ENCODE measurements at regions not wholly inside any gene's neighbourhood (a gene's known extent, or its start where the extent isn't known, plus 50 kb on each side); places are given as distances from the start of the nearest gene placed in this dataset.

DNA sequence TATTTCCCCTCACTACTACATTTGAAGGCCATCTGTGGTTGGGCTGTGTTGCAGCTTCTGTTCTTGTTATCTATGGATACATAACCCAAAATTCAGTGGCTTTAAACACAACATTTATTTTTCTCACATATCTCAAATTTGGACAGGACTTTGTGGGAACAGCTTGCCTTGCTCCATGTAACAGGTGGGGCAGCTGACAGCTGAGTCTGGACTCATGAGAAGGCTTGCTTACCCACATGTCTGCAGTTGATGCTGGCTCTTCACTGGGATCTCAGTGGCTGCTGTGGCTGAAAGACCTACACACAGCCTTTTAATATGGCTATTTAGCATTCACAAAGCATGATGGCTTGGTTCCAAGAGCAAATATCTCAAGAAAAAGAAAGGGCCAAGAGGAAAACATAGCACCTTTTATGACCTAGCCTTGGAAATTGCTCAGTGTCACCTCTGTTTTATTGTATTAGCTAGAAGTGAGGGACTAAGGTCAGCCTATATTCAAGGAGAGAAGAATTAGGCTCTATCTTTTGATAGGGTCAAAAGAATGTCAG is 296.8 kb upstream of the ZNF521 start:
- CTCF ChIA-PET, result interaction anchor here (1.0 kb wide), 1 partner anchor 88 kb away, joined by 3 read pairs; no protein-coding TSS in a partner anchor
- DNase-seq (ENCODE audit: low read depth, low spot score), result no peak
- Histone ChIP-seq H3K9me3 (ENCODE audit: control insufficient read depth, insufficient read depth, low read length) (no peaks in the 10 kb centered on the region), H3K4me3 (ENCODE audit: low read depth, low read length) (no peak overlapping the region), H3K27ac (ENCODE audit: low read depth, low read length) (no peak overlapping the region), H3K27me3 (ENCODE audit: control insufficient read depth, insufficient read depth, low read length) (no peaks in the 10 kb centered on the region)
- TF ChIP-seq, protein P1, sequence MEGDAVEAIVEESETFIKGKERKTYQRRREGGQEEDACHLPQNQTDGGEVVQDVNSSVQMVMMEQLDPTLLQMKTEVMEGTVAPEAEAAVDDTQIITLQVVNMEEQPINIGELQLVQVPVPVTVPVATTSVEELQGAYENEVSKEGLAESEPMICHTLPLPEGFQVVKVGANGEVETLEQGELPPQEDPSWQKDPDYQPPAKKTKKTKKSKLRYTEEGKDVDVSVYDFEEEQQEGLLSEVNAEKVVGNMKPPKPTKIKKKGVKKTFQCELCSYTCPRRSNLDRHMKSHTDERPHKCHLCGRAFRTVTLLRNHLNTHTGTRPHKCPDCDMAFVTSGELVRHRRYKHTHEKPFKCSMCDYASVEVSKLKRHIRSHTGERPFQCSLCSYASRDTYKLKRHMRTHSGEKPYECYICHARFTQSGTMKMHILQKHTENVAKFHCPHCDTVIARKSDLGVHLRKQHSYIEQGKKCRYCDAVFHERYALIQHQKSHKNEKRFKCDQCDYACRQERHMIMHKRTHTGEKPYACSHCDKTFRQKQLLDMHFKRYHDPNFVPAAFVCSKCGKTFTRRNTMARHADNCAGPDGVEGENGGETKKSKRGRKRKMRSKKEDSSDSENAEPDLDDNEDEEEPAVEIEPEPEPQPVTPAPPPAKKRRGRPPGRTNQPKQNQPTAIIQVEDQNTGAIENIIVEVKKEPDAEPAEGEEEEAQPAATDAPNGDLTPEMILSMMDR (IDR thresholded peaks at IDR 0.05; ENCODE audit: low read depth, low read length), result no peak
- POLR2A ChIA-PET, result no interaction called here

DNA sequence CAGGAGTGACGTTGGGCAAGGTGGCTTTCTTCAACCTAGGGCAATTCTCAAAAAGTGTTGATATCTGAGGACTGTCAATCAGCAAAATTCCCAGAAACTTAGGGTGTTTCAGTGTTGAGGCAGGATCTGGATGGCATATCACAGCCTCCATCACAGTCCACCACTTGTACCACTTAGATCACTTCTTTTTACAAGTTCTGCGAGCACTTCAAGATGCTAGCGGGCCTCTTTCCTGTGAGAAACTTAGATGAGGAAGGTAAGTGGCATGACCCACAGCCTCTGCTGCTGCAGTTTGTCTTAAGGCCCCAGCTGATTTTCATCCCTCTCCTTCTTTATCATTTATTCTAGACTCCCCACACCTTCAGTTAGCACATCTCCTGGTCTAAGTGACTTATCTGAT is 295.4 kb upstream of the ZNF521 start:
- Histone ChIP-seq H3K9me3 (ENCODE audit: control insufficient read depth, insufficient read depth, low read length) (no peaks in the 10 kb centered on the region), H3K4me3 (ENCODE audit: low read depth, low read length) (no peak overlapping the region), H3K27me3 (ENCODE audit: control insufficient read depth, insufficient read depth, low read length) (no peaks in the 10 kb centered on the region), H3K27ac (ENCODE audit: low read depth, low read length) (no peak overlapping the region)
- TF ChIP-seq, protein P1 (IDR thresholded peaks at IDR 0.05; ENCODE audit: low read depth, low read length), result no peak
- DNase-seq (ENCODE audit: low read depth, low spot score), result no peak
- CTCF ChIA-PET, result no interaction called here
- POLR2A ChIA-PET, result no interaction called here

DNA sequence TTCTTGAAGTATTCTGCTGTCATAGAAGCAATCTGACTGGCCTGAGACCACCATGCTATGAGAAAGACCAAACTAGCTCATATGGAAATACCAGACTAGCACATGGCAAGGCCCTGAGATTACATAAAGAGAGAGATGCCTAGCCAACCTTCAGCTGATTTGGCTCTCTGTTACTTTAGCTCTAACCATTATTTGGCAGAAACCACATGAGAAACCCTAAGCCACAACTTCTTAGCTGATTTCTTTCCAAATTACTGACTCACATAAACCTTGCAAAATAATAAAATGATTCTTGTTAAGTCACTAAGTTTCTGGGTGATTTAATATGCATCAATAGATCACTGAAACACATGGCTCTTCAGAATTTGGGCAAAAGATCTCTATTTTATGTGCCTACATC is 295.0 kb upstream of the ZNF521 start:
- ChIA-PET POLR2A (no interaction called here), CTCF (no interaction called here)
- no peaks in the 10 kb centered on the region for H3K27me3 ChIP-seq (ENCODE audit: control insufficient read depth, insufficient read depth, low read length)
- H3K9me3 ChIP-seq (ENCODE audit: control insufficient read depth, insufficient read depth, low read length), result no peaks in the 10 kb centered on the region
- TF ChIP-seq, protein P1 (IDR thresholded peaks at IDR 0.05; ENCODE audit: low read depth, low read length), result no peak
- no peak overlapping the region for H3K27ac ChIP-seq (ENCODE audit: low read depth, low read length)
- DNase-seq (ENCODE audit: low read depth, low spot score), result peak; percentile 16
- H3K4me3 ChIP-seq (ENCODE audit: low read depth, low read length), result no peak overlapping the region

DNA sequence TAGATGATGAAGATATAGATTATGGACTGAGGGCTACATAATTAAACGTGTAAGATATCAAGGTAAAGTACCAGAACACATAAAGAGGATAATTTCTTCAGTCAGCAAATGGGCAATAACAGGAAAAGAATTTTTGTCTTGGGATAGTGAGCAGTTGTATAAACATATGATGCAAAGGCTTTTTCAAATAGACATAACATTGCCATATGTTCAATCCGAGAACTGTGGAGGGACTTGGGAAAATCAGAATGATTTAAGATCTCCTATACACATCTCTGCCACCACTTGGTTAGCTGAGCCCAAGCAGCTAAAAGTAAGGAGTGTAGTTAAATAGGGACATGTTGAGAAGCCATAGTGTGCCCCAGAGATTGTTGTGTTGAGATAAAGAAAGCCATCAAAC is 287.6 kb upstream of the ZNF521 start:
- POLR2A ChIA-PET, result no interaction called here
- no peak overlapping the region for H3K27ac ChIP-seq (ENCODE audit: low read depth, low read length)
- peak; percentile 27 for DNase-seq (ENCODE audit: low read depth, low spot score)
- no peaks in the 10 kb centered on the region for H3K9me3 ChIP-seq (ENCODE audit: control insufficient read depth, insufficient read depth, low read length)
- H3K27me3 ChIP-seq (ENCODE audit: control insufficient read depth, insufficient read depth, low read length), result peaks cover 3% of the 10 kb centered on the region
- TF ChIP-seq, protein P1 (IDR thresholded peaks at IDR 0.05; ENCODE audit: low read depth, low read length), result no peak
- no peak overlapping the region for H3K4me3 ChIP-seq (ENCODE audit: low read depth, low read length)
- CTCF ChIA-PET, result interaction anchor here (1.1 kb wide), 1 partner anchor 762 kb away, joined by 3 read pairs; no protein-coding TSS in a partner anchor

DNA sequence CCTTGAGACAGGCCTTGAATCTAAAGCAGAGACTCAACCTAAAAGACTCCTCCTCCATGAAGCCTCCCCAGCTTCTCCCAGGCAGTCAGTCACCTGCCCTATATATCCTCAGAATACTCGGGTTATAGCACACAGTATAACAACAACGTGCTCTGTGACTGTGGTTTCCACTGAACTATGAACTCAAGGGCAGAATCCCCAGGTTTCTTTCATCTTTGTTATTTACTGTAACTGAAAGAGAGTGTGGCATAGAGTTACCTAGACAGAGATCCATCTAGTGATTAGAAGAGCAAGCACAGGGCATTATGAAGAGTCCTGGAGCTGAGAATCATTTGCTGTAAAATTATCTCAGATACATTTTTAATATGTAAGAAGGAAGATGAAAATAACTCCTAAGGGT is 281.6 kb upstream of the ZNF521 start:
- no peaks in the 10 kb centered on the region for H3K9me3 ChIP-seq (ENCODE audit: control insufficient read depth, insufficient read depth, low read length)
- H3K27ac ChIP-seq (ENCODE audit: low read depth, low read length), result no peak overlapping the region
- TF ChIP-seq, protein P1 (IDR thresholded peaks at IDR 0.05; ENCODE audit: low read depth, low read length), result no peak
- no peak overlapping the region for H3K4me3 ChIP-seq (ENCODE audit: low read depth, low read length)
- POLR2A ChIA-PET, result no interaction called here
- H3K27me3 ChIP-seq (ENCODE audit: control insufficient read depth, insufficient read depth, low read length), result peaks cover 3% of the 10 kb centered on the region
- no peak for DNase-seq (ENCODE audit: low read depth, low spot score)
- CTCF ChIA-PET, result no interaction called here

All from AG04450 (cell line).